ENCODE measurements at regions not wholly inside any gene's neighbourhood (a gene's known extent, or its start where the extent isn't known, plus 50 kb on each side); places are given as distances from the start of the nearest gene placed in this dataset.

DNA sequence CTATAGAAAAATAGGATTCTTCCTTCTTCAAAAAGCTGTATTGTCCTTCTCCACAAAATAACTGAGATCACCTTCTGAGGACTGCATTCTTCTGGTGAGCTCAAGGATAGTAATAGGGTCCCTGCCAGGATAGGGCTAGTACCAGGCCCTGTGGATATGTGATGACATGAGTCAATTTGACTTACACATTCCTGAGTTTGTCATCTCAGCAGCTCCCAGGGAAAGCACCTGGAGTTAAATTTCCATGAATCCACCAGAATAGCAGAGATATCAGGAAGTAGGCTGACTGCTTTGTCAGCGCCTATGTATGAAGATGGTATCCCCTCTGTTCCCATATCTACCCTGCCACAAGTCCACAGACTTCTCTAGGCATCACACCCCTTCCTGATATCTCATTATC, 225.8 kb downstream of the PMP22 start:
- no peak for DNase-seq (ENCODE audit: low read depth in 2 of 2)

DNA sequence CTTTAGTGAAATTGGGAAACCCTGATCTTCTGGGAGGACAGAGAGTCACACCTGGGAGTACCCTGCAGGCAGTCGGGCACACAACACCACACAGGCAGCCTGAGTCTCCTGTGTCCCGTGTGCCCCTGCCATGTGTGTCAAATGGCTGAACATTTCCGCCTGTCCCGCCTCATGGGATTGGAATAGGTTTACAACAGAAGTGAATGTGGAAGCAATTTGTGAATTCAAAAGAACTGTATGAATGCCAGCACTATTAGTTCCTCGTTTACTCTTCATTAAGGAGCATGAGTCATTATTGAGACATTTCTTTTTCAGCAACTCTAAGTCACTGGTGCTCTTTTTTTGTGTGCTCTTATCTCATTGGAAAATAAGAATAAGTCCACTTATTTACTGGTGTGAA, 226.5 kb downstream of the PMP22 start:
- DNase-seq (ENCODE audit: low read depth in 2 of 2) = no peak

DNA sequence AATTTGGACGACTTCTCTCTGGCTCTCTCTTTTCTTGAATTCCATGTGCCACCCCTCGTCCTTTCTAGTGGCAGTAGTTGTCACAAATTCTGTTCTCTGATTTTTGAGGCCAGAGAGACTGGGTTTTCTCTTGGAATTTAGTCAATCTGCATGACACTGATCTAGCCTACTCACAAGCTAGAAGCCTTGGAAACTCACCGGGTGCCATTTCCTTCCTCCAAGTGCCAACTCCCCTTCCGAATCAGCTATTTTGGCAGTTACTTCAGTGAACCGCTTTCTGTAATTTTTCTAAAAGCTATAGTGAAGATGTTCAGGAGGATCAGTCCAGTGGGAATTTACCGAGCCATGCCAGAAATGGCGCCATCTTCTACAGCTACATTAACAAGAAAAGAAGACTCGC, 228.9 kb downstream of the PMP22 start:
- DNase-seq (ENCODE audit: low read depth in 2 of 2) = no peak

DNA sequence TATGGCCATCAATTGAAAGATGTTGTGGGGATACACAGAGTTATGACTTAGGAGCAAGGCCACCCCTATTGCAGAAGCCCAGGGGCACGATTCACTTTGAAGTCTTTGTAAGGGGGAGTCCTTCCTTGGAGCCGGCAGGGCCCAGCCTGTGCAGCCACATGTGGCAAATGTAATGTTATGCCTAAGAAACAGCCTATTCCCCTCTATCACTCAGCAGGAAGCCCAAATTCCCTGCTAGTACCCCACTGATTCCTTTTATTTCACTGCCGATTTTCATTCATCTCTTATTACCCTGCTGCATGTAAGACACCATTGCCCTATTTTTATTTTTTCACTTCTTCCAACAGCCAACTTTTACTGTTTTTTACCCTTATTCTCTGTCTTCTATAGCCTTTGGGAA, 233.2 kb downstream of the PMP22 start:
- no peak for DNase-seq (ENCODE audit: low read depth in 2 of 2)

DNA sequence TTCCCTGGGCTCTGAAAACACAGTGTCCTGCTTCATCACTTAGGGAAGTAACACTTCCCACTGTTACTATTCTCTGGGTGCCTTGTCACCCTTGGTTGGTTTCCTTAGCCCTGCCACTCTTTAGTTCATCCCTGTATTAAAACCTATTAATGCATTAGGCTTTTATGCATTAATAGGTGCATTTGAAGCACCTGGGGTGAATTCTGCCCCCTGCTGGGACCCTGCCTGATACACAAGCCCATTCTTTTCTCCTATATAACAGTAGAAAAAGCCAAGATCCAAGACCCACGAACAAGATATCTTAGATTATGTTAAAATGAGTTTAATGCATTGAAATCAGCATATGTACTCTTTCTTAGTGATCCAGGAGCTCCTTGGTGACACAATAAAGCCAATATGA, 235.7 kb downstream of the PMP22 start:
- no peak for DNase-seq (ENCODE audit: low read depth in 2 of 2)

DNA sequence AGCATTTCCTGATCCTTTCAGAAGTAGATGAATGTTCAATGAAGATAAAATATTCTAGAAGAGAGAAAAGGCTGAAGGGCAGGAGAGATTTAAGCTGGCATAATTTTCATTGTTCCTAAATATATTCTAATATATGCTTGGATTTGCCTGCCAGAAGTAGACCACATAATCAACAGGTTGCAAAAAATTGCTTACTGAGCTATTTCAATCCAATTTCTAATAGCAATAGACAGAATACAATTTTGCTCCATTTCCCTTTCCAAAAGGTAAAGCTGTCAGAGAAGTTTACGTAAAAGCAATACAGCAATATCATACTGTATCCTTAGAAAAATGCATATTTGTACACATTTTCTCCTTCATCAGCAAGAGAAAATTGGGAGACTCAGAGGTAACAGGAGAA, 237.3 kb downstream of the PMP22 start:
- DNase-seq (ENCODE audit: low read depth in 2 of 2) = no peak

DNA sequence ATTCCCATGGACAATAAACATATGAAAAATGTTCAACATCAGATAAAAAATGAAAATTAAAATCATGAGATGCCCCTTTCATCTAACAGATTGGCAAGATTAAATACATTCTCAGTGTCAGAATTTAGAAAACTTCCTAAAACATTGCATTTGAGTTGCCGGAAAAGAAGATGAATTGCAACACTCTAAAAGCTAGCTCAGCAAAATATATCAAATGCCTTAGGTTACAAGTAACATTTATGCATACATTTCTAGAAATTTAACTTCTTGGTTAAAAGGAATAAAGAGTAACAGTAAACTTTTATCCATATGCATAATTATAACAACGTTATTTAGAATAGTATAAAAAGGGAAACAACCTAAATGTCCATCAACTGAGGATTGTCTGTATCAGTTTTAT, 239.0 kb downstream of the PMP22 start:
- no peak for DNase-seq (ENCODE audit: low read depth in 2 of 2)

DNA sequence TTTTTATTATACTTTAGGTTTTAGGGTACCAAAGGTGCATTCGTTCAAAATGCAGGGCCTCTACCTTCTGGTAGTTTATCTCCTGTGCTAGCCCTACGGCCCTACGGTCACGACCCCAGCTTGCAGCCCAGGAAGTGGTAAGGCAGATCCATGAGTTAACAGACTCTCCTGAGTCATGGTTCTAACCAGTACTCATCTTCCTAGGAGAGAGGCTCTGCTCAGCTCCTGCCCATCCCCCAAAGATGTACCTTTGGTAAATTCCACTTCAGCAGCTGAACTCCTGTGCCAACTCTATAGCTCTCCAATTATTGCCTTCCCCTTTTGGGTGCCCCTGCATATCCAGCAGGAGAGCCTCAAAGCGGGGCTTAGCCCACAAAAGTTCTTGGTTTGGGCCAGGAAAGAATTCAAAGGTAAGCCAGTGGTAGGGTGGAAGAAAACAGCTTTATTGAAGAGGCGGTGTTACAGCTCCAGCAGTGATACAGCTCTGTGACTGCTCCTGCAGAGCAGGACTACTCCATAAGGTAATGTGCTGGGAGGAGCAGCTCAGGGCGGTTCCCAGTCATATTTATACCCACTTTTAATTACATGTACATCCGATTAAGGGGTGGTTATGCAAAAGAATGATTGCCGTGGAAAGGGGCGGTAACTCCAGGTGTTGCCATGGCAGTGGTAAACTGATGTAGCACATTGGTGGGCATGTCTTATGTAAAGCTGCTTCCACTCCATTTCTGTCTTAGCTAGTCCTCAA, 241.4 kb downstream of the PMP22 start:
- no peak for DNase-seq (ENCODE audit: low read depth in 2 of 2)

DNA sequence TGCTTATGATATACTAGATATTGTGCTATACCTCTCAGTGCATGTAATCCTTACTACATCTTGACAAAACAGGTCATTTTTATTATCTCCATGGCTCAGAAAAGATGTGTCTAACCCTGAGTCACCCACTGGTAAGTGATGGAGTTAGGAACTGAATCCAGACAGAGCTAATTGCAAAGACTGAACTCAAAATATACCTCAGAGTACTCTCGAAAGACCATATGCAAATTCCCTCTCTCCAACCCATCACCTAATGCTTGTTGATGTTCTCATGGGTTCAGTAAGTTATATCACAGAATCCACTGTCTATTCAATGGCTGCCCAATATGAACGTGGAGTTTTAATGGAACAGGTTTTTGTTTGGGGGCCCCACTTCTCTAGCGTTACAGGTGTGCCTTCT, 246.0 kb downstream of the PMP22 start:
- DNase-seq (ENCODE audit: low read depth in 2 of 2) = no peak

DNA sequence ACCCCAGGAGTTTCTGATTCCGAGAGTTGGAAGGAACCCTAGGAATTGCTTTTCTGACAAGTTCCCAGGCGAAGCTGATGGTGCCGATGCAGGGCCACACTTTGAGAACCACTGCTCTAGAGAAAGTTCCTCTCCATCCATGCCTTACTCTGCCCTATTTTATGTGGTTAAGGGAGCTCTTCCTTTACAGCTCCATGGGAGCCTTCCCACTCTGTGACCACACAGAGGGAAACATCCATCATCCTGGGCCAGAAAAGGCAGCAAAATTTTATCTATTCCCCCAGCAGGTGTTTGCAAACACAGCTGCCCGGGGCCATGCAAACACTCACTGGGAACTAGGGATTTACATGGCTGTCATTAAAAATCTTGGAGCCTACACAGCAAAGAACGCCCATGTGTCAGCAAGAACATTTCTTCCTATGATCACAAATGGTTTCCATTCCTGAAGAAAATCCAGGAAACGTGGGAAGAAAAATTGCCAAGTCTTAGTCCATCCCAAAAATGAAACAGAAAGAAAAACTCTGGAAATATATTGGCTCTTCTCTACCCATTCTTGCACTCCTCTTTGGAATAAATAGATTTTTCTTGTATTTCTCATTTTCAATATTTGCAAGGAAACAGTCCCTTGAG, 252.7 kb downstream of the PMP22 start:
- DNase-seq (ENCODE audit: low read depth in 2 of 2) = no peak

DNA sequence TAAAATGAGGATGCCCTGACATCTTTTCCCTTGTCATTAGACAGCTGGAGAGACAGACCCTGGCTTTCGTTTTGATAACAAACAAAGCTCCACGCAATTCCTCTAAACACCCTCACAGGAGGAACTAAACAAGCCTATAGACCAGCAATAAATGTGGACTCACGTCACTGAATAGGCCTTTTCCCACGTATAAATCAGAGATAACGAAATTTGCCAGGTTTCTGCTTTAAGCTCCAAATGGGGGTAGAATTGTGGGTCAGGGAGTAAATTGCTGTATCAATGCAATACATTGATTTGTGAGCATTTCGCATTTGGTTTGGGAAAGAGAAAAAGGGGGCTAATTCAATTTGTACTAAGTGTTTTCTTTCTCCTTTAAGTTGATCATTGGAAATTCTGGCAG, 256.0 kb downstream of the PMP22 start:
- no peak for DNase-seq (ENCODE audit: low read depth in 2 of 2)

DNA sequence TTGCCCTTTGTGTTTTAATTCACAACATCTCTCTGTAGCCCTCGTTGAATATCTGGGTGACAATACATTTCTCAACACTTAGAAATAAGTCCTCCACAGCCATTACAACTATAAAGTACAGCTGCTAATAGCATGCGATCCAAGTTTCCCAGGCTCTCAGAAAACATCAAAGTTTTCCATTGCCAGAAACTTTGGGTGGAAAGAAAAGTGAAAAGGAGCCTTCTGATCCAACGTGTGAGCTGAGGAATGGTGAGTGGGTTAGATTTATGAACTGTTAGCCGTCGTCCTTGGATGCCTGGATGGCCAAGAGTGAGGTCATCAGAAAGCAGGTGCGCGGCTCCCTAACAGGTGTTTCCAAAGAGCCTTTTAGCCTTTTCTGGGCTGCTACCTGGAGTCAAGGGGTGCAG, 258.0 kb downstream of the PMP22 start:
- no peak for DNase-seq (ENCODE audit: low read depth in 2 of 2)

DNA sequence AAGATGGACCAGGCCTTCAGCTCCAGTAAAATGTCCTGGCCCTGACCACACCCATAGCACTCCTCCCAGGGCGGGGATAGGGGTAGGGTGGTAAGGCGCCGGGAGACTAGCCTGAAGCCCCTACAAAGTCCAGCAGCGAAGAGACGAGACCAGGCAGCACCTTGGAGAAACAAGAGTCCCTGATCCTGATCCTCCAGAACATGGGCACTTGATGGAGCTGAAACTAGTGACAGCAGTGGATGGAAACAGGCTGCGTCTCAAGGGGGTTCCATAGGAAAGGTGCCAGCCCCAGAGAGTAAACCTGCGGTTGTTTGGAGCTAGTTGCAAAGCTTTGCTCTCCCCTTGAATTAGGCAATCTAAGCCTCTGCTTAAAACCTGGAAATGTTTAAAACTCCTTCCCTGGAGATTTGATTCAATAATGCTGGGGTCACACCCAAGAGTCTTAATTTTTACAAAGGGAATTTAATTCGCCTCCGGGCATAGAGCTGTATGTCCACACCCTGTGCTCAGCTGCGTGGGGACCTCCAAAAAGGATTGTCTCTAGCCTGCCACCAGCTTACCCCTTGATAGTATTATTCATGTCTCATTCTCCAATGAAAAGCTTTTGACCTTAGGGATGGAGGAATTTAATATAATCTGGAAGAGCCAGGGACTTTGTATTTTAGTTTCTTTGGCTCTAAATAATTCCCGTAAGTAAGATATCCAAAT, 258.6 kb downstream of the PMP22 start:
- DNase-seq (ENCODE audit: low read depth in 2 of 2) = no peak

DNA sequence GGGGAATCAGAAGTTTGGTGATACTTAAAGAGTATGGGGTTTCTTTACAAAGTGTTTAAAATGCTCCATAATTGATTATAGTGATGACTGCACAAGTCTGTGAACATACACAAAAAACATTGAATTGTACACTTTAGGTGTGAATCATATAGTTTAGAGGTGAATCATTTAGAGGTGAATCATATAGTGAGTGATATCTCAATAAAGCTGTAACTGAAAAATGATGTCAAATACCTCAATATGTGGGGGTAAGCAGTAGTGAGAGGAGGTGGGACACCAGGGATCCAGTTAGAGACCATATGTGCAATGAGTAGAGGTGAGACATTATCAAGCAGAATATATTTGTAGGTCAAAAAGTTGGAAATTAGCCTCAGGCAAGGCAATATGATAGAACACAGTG, 264.5 kb downstream of the PMP22 start:
- no peak for DNase-seq (ENCODE audit: low read depth in 2 of 2)

DNA sequence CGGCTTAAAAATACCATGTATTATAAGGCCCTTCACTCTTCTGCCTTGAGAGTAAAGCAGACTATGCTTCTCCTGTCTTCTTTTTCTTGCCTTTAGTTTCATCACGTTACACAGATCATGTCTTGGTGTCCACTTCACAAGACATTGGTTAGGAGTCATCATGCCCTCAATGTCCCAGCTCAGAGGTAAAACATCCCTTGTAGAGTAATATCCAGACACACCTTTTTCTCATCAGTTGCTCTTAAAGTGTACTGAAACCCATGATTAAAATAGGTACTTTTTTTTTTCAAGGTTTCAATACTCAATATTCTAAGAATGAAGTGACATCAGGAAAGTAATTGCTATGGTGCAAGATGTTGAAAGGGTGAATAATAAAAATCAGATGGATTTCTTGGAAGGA, 267.8 kb downstream of the PMP22 start:
- no peak for DNase-seq (ENCODE audit: low read depth in 2 of 2)

DNA sequence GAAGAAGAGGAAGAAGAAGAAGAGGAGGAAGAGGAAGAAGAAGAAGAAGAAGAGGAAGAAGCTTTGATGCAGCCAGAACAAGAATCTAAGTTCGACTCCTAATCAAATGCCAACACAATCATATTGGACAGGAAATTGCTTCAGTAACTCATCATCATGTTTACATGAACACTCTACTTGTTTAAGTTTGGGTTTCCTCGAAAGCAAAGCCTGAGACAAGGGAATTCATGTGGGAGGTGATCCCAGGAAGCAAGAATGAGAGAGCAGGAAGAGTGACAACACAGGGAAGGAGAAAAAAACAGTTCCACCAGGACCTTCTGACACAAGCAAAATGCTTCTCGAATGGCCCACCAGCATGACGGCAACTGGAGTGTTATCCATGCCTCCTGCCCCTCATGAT, 279.0 kb downstream of the PMP22 start:
- no peak for DNase-seq (ENCODE audit: low read depth in 2 of 2)

DNA sequence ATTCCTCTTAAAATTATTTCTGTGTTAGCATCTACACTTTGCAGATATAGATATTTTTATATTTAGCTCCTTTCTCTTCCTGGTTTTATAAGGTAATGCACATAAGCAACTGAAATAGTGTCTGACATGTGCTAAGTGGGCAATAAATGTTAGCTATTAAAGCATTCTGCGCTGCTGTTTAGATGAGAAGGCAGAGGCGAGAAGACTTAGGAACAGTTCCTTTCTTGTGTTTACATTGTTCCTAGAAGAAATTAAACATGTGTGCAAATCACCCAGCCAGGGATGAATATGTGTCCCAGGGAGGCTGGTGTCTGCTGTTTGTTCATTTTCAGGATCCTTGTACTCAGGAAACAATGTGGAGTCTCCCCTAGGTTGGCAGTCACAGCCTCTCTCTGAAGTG, 292.3 kb downstream of the PMP22 start:
- DNase-seq (ENCODE audit: low read depth in 2 of 2) = no peak

DNA sequence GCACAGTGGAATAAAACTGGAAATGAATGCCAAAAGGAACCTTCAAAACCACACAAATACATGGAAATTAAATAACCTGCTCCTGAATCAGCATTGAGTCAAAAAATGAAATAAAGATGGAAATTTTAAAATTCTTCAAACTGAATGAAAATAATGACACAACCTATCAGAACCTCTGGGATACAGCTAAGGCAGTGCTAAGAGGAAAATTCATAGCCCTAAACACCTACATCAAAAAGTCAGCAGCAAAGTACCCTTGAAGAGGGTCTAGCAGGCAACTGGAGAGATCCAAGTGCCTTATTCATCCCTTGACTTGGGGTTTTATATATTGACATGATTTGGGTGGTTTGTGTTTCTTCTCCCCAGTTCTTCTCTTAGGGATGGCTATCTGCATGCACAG, 294.1 kb downstream of the PMP22 start:
- DNase-seq (ENCODE audit: low read depth in 2 of 2) = no peak

DNA sequence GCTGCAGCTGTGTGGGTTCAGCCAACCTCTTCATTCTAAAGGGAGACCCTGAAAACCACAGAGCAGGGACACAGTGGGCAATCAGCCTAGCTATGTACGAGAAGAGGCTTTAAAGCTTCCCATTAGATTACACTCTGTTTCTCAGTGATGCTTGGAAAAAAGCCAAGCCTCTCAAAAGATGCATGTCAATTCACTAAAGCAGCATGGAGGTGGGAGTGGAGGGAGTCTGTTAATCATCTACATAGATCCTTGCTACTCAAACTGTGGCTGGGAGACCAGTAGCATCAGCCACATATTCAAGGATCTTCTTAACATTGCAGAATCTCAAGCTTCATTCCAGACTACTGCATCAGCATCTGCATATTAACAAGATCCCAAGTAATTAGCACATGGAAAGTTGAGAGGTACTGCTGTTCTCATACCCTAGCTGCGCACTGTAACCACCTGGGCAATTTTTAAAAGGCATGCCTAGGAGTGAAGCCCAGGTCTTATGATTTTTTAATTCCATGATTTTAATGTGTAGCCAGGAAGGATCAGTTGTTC, 305.9 kb downstream of the PMP22 start:
- no peak for DNase-seq (ENCODE audit: low read depth in 2 of 2)

DNA sequence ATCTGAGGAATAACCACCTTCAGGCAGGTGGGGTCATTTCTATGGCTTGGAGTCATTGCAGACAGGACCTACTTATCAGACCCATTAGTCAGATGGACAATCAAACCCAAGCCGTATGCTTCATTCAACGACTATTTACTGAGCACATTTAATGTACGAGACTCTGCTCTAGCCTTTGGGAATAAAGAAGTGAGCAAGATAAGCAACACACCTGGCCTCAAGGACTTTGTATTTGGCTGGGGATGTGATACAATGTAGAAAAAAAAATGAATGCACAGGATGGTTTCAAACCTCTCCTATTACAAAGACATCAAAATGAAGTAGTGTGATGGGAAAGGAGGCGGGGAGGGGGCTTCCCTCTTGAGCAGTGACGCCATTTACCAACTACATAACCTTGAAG, 311.7 kb downstream of the PMP22 start:
- no peak for DNase-seq (ENCODE audit: low read depth in 2 of 2)

DNA sequence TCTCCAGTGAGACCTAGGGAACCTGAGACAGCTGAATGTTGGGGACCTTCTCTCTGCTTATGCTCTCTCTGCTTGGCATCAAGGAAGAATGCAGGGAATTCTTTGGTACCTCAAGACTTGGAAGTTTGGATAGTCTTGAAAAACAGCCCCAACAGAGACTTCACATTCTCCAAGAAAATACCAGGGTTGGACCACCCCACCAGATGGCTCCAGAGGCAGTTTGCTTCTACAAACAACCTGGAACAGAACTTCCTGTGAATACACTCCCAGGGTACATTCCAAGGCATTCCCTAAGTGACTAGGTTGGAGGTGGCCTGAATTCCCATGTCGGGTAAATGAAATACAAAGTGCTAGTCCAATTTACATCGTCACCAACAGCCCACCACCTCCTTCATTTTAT, 314.4 kb downstream of the PMP22 start:
- DNase-seq (ENCODE audit: low read depth in 2 of 2) = no peak

DNA sequence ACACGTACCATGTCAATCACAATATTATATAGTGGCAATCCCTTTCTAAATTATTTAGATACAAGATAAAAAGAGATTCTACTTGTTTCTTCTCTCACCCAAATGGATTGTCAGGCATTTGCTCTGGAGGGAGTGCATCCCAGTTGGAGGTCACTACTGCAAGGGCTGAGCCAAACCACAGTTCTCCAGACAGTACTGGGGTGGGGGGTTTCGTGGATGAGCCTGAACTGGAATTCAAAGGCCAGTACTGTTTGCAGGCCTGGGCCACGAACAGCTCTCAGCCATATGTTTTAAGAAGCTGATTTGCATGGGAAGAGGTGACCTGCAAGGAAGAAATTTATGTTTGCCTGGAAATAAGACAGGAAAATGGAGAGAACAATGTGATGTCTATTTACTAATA, 314.9 kb downstream of the PMP22 start:
- DNase-seq (ENCODE audit: low read depth in 2 of 2) = no peak

DNA sequence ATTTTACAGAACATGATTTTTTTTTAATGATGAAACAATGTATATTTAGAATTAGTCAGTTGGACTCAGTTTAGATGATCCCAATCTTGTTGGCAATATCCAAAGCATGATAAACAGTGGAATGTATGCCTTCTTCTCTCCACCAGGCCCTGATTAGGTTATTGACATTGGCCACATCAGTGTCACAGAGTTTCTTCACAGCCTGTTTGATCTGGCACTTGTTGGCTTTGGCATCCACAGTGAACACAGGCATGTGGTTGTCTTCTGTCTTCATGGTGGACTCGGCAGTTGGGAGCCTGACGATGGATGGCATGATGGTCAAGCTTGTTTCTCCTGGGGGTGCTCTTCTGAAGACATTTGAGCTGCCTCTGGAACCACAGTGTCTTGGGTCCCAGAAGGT, 317.5 kb downstream of the PMP22 start:
- no peak for DNase-seq (ENCODE audit: low read depth in 2 of 2)

All from stimulated activated CD8-positive, alpha-beta memory T cell treated with anti-CD3 and anti-CD28 coated beads, Interleukin-15, amount 100 ng/mL, for 4 hours (primary cell).